H9 (cell line): ENCODE measurements at regions not wholly inside any gene's neighbourhood (a gene's known extent, or its start where the extent isn't known, plus 50 kb on each side); places are given as distances from the start of the nearest gene placed in this dataset.

Experiments
- DNase-seq: peaks from one replicate; pipeline ENCODE4 v3.0.0-alpha.2; 2017
- H2AFZ ChIP-seq: one replicate; pipeline ENCODE4 v1.6.1; 2013; ENCODE audit warnings: mild to moderate bottlenecking, low read length, control low read depth, moderate library complexity
- H2AK5ac ChIP-seq: 2 replicates; pipeline ENCODE4 v1.6.1; 2013; ENCODE audit warnings: low read length, control low read depth, mixed read lengths; ENCODE audit not compliant: insufficient read length
- H2BK120ac ChIP-seq: one replicate; pipeline ENCODE4 v1.6.1; 2013; ENCODE audit warnings: low read depth, mild to moderate bottlenecking, low read length, control low read depth, inconsistent platforms; ENCODE audit not compliant: poor library complexity, severe bottlenecking
- H2BK12ac ChIP-seq: 2 replicates; pipeline ENCODE4 v1.6.1; 2013; ENCODE audit warnings: low read length, control low read depth, mixed read lengths, low read depth; ENCODE audit not compliant: insufficient read length
- H2BK15ac ChIP-seq: 2 replicates; pipeline ENCODE4 v1.6.1; 2013; ENCODE audit warnings: low read depth, low read length, control low read depth
- H2BK20ac ChIP-seq: one replicate; pipeline ENCODE4 v1.6.1; 2013; ENCODE audit warnings: low read depth, mild to moderate bottlenecking, low read length, control low read depth, inconsistent platforms; ENCODE audit not compliant: poor library complexity, severe bottlenecking
- H2BK5ac ChIP-seq: 2 replicates; pipeline ENCODE4 v1.6.1; 2013; ENCODE audit warnings: low read length, control low read depth, mixed read lengths; ENCODE audit not compliant: insufficient read length
- H3K14ac ChIP-seq: 2 replicates; pipeline ENCODE4 v1.6.1; 2013; ENCODE audit warnings: low read length, control low read depth; ENCODE audit not compliant: insufficient read depth
- H3K18ac ChIP-seq: 2 replicates; pipeline ENCODE4 v1.6.1; 2013; ENCODE audit warnings: low read depth, mild to moderate bottlenecking, mixed read lengths, low read length, control low read depth; ENCODE audit not compliant: insufficient read length
- H3K23ac ChIP-seq: 2 replicates; pipeline ENCODE4 v1.6.1; 2013; ENCODE audit warnings: low read length, control low read depth, mixed read lengths, low read depth; ENCODE audit not compliant: insufficient read length
- H3K23me2 ChIP-seq: 2 replicates; pipeline ENCODE4 v1.6.1; 2013; ENCODE audit warnings: low read depth, mild to moderate bottlenecking, mixed read lengths, low read length, control low read depth; ENCODE audit not compliant: insufficient read length, poor library complexity, severe bottlenecking
- H3K27ac ChIP-seq: 2 replicates; pipeline ENCODE4 v1.5.1; 2013; ENCODE audit warnings: low read length, control low read depth, mixed read lengths, low read depth; ENCODE audit not compliant: insufficient read length
- H3K27me3 ChIP-seq: 2 replicates; pipeline ENCODE4 v1.6.1; 2013; ENCODE audit warnings: low read length, control low read depth, inconsistent platforms; ENCODE audit not compliant: insufficient read depth
- H3K4ac ChIP-seq: 2 replicates; pipeline ENCODE4 v1.6.1; 2013; ENCODE audit warnings: low read depth, mild to moderate bottlenecking, control low read depth, inconsistent platforms, low read length, moderate library complexity
- H3K4me1 ChIP-seq: 2 replicates; pipeline ENCODE4 v1.6.1; 2013; ENCODE audit warnings: low read length, control low read depth, inconsistent platforms; ENCODE audit not compliant: insufficient read depth
- H3K4me2 ChIP-seq: 2 replicates; pipeline ENCODE4 v1.6.1; 2013; ENCODE audit warnings: low read length, control low read depth, mixed read lengths; ENCODE audit not compliant: insufficient read length, insufficient read depth
- H3K56ac ChIP-seq: 2 replicates; pipeline ENCODE4 v1.6.1; 2013; ENCODE audit warnings: low read depth, mild to moderate bottlenecking, mixed read lengths, low read length, control low read depth; ENCODE audit not compliant: insufficient read length
- H3K79me1 ChIP-seq: 2 replicates; pipeline ENCODE4 v1.6.1; 2013; ENCODE audit warnings: low read depth, mild to moderate bottlenecking, moderate library complexity, low read length, control low read depth, inconsistent platforms; ENCODE audit not compliant: insufficient read depth, poor library complexity, severe bottlenecking
- H3K79me2 ChIP-seq: 2 replicates; pipeline ENCODE4 v1.6.1; 2013; ENCODE audit warnings: low read length, control low read depth, inconsistent platforms; ENCODE audit not compliant: insufficient read depth
- H3K9ac ChIP-seq: 2 replicates; pipeline ENCODE4 v1.6.1; 2013; ENCODE audit warnings: low read length, control low read depth, mixed read lengths; ENCODE audit not compliant: insufficient read length; ENCODE audit errors: extremely low read depth
- H3K9me3 ChIP-seq: one replicate; pipeline ENCODE4 v1.6.1; 2013; ENCODE audit warnings: low read depth, low read length, inconsistent platforms; ENCODE audit not compliant: control insufficient read depth
- H3T11ph ChIP-seq: one replicate; pipeline ENCODE4 v1.6.1; 2013; ENCODE audit warnings: mild to moderate bottlenecking, low read length, control low read depth, inconsistent platforms
- H4K20me1 ChIP-seq: one replicate; pipeline ENCODE4 v1.6.1; 2013; ENCODE audit not compliant: control insufficient read depth, insufficient read length, insufficient read depth
- H4K5ac ChIP-seq: 2 replicates; pipeline ENCODE4 v1.6.1; 2013; ENCODE audit warnings: low read depth, mild to moderate bottlenecking, mixed read lengths, low read length, control low read depth; ENCODE audit not compliant: insufficient read length
- H4K8ac ChIP-seq: replicated peaks from 2 replicates; pipeline ENCODE4 v1.6.1; 2013; ENCODE audit warnings: low read length, control low read depth, mixed read lengths, low read depth; ENCODE audit not compliant: insufficient read length
- H4K91ac ChIP-seq: 2 replicates; pipeline ENCODE4 v1.6.1; 2013; ENCODE audit warnings: low read depth, mild to moderate bottlenecking, moderate library complexity, mixed read lengths, low read length, control low read depth; ENCODE audit not compliant: insufficient read length
- H3K27ac Mint-ChIP-seq, 3 experiments: 2 replicates in 2 of 3; 3 replicates in 1 of 3; pipeline ENCODE4 v1.8.0; 2020 to 2021; ENCODE audit warnings: mixed read lengths in 3 of 3, mild to moderate bottlenecking in 1 of 3, moderate library complexity in 1 of 3
- H3K27me3 Mint-ChIP-seq: 2 replicates; pipeline ENCODE4 v1.8.0; 2021; ENCODE audit warnings: low read depth, mild to moderate bottlenecking, moderate library complexity, mixed read lengths
- H3K36me3 Mint-ChIP-seq, 3 experiments: 2 replicates in 2 of 3; 3 replicates in 1 of 3; pipeline ENCODE4 v1.8.0; 2020 to 2021; ENCODE audit warnings: low read depth in 3 of 3, mixed read lengths in 3 of 3; ENCODE audit not compliant: insufficient read depth in 1 of 3
- H3K4me1 Mint-ChIP-seq, 2 experiments: 2 replicates each; pipeline ENCODE4 v1.8.0; 2020; ENCODE audit warnings: mixed read lengths in 2 of 2
- H3K4me3 Mint-ChIP-seq, 2 experiments: 2 replicates in 1 of 2; 3 replicates in 1 of 2; pipeline ENCODE4 v1.8.0; 2020 to 2021; ENCODE audit warnings: mild to moderate bottlenecking in 2 of 2, mixed read lengths in 2 of 2, moderate library complexity in 1 of 2
- H3K9me3 Mint-ChIP-seq, 2 experiments: 2 replicates in 1 of 2; 3 replicates in 1 of 2; pipeline ENCODE4 v1.8.0; 2020; ENCODE audit warnings: mild to moderate bottlenecking in 2 of 2, mixed read lengths in 2 of 2, moderate library complexity in 1 of 2
- CTCF ChIP-seq: fragments of 200-600 bp; sonication (generic); conservative IDR thresholded peaks from 3 replicates; pipeline ENCODE4 v1.8.0; 2021; ENCODE audit warnings: antibody characterized with exemption, mild to moderate bottlenecking
- WGBS: extraction: QIAGEN DNeasy Blood & Tissue Kit; methylation state at CpG from one replicate; pipeline ENCODE4 v1.1.7; 2013; ENCODE audit warnings: missing lambda C conversion rate, low lambda C conversion rate, mixed read lengths; ENCODE audit not compliant: insufficient read length; ENCODE audit errors: extremely low coverage; 5-methylcytosine and 5-hydroxymethylcytosine counted together

- Histone ChIP-seq H3K23ac (no peak overlapping the region), H3K4me2 (no peak overlapping the region), H2BK20ac (no peak overlapping the region), H2BK5ac (no peak overlapping the region), H4K20me1 (no peaks in the 10 kb centered on the region), H3K79me1 (no peaks in the 10 kb centered on the region), H3K23me2 (no peaks in the 10 kb centered on the region), H3K27ac (no peak overlapping the region), H3K14ac (no peak overlapping the region), H3K4me1 (no peaks in the 10 kb centered on the region), H3K56ac (no peak overlapping the region), H3K18ac (no peak overlapping the region), H2AK5ac (no peak overlapping the region), H3T11ph (no peak overlapping the region), H3K27me3 (no peaks in the 10 kb centered on the region), H4K91ac (no peak overlapping the region), H2AFZ (no peak overlapping the region), H4K8ac (no peak overlapping the region), H2BK120ac (no peak overlapping the region), H2BK15ac (no peak overlapping the region), H3K9ac (no peak overlapping the region), H4K5ac (no peak overlapping the region), H2BK12ac (no peak overlapping the region), H3K9me3 (no peaks in the 10 kb centered on the region), H3K79me2 (no peaks in the 10 kb centered on the region), H3K4ac (no peak overlapping the region)
- TF ChIP-seq CTCF: no peak
- Mint-ChIP-seq H3K4me3 (no peak overlapping the region), H3K9me3 (peaks cover 2 to 24% of the 10 kb centered on the region in 2 experiments; a peak in 3 of 5 replicates), H3K27ac (no peak overlapping the region), H3K27me3 (no peaks in the 10 kb centered on the region; the same call in 1 of the 2 replicates), H3K4me1 (peaks cover 6 to 7% of the 10 kb centered on the region in 2 experiments; a peak in 2 of 4 replicates), H3K36me3 (no peaks in the 10 kb centered on the region)
- no peak for DNase-seq
- no CpG with 5 or more reads among the region's 2 CpGs for WGBS
These were observed 83.8 kb upstream of the ZIC3 start for GRCh38 chrX:137482136-137482535.
